DND-41 (cell line): ENCODE measurements at regions not wholly inside any gene's neighbourhood (a gene's known extent, or its start where the extent isn't known, plus 50 kb on each side); places are given as distances from the start of the nearest gene placed in this dataset.

ENCODE experiments used
- ATAC-seq: fragments of 200-7000 bp; cut with Tn5 transposase; 3 replicates; pipeline ENCODE4 v1.9.1; 2021; ENCODE audit warnings: low read depth; ENCODE audit not compliant: insufficient read depth
- DNase-seq: peaks from one replicate; pipeline ENCODE4 v3.0.0-alpha.2; 2020
- H2AFZ ChIP-seq: 2 replicates; pipeline ENCODE4 v1.6.0; 2012; ENCODE audit warnings: low read depth, low read length
- H3K27ac ChIP-seq: 2 replicates; pipeline ENCODE4 v1.5.1; 2012; ENCODE audit warnings: low read length, inconsistent platforms
- H3K27me3 ChIP-seq: fragments of 200-600 bp; sonication (generic); 2 replicates; pipeline ENCODE4 v1.6.0; 2012; ENCODE audit warnings: low read length, mild to moderate bottlenecking, inconsistent platforms; ENCODE audit not compliant: insufficient read depth, poor library complexity
- H3K36me3 ChIP-seq: 2 replicates; pipeline ENCODE4 v1.5.1; 2012; ENCODE audit warnings: low read length, inconsistent platforms; ENCODE audit not compliant: insufficient read depth
- H3K4me1 ChIP-seq: 2 replicates; pipeline ENCODE4 v1.5.1; 2012; ENCODE audit warnings: mild to moderate bottlenecking, low read length; ENCODE audit not compliant: insufficient read depth
- H3K4me2 ChIP-seq: 2 replicates; pipeline ENCODE4 v1.6.0; 2012; ENCODE audit warnings: mild to moderate bottlenecking, moderate library complexity, low read length, inconsistent platforms; ENCODE audit not compliant: insufficient read depth
- H3K4me3 ChIP-seq, 2 experiments: fragments of 200-600 bp in 1 of 2; shearing (Covaris generic) in 1 of 2; 2 replicates each; pipeline ENCODE4 v1.5.1; 2012 to 2016; ENCODE audit warnings: inconsistent platforms in 2 of 2, low read length in 2 of 2, mild to moderate bottlenecking in 2 of 2, low read depth in 1 of 2, moderate library complexity in 1 of 2
- H3K79me2 ChIP-seq: 2 replicates; pipeline ENCODE4 v1.6.0; 2012; ENCODE audit warnings: low read length, inconsistent platforms; ENCODE audit not compliant: insufficient read depth
- H3K9ac ChIP-seq: 2 replicates; pipeline ENCODE4 v1.6.0; 2012; ENCODE audit warnings: low read depth, mild to moderate bottlenecking, inconsistent platforms, low read length, moderate library complexity
- H3K9me3 ChIP-seq: 2 replicates; pipeline ENCODE4 v1.5.1; 2012; ENCODE audit warnings: low read length, moderate library complexity, mild to moderate bottlenecking, inconsistent platforms; ENCODE audit not compliant: insufficient read depth, severe bottlenecking
- H4K20me1 ChIP-seq: 2 replicates; pipeline ENCODE4 v1.6.0; 2012; ENCODE audit warnings: low read length; ENCODE audit not compliant: insufficient read depth
- EZH2 ChIP-seq: IDR thresholded peaks from 3 replicates; pipeline ENCODE4 v1.6.1; 2012; ENCODE audit warnings: borderline replicate concordance, low read depth, mild to moderate bottlenecking, moderate library complexity, low read length, inconsistent platforms; ENCODE audit not compliant: severe bottlenecking
- TF ChIP-seq, protein P1 (sequence below): IDR thresholded peaks from 2 replicates; pipeline ENCODE4 v1.5.1; 2012; ENCODE audit warnings: borderline replicate concordance, low read length, moderate library complexity, mild to moderate bottlenecking; ENCODE audit not compliant: poor library complexity, severe bottlenecking; ENCODE audit errors: extremely low read depth

DNA sequence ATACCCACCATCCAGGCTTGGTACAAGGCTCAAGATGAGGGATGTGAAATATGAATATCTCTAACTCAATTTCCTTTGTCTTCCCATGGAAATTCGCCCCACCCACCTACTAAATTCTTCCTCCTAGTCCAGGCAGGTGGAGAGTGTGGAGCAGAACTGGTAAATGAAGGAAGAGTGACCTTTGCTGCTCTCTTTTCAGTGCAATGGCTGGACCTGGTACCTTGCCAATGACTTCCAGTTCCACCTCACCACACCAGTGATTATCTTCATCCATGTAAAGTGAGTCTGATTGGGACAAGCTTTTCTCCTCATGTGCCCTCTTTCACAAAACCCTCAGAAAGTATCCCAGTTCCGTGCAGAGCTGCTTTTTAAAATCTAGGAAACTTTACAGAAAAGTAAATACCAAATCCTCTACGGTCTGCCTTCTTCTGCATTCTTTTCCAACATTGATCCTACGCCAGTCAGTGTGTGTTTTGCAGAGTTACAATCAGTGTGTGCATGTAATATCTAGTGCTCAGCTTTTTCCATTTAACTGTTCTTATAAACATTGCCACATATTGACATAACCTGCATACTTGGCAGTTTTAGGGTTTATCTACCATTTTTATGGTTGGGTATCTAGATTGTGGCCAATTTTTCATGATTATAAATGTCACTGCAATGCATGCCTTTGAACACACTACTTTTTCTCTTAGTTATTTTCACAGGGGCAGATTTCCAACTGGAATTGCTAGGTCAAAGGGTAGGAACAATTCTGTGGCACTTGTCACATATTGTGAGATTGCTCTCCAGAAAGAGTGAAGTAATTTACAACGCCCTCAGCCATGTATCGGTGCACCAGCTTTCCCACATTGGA is 86.5 kb upstream of the SEC11C start:
- Histone ChIP-seq H2AFZ (no peak overlapping the region), H3K27me3 (no peaks in the 10 kb centered on the region), H3K79me2 (no peaks in the 10 kb centered on the region), H3K27ac (no peak overlapping the region), H3K9ac (no peak overlapping the region), H4K20me1 (no peaks in the 10 kb centered on the region), H3K9me3 (no peaks in the 10 kb centered on the region), H3K4me1 (no peaks in the 10 kb centered on the region), H3K36me3 (no peaks in the 10 kb centered on the region), H3K4me3 (no peak overlapping the region), H3K4me2 (no peak overlapping the region)
- no peak for DNase-seq
- ATAC-seq = no peak
- TF ChIP-seq EZH2 = no peak
- TF ChIP-seq, protein P1, sequence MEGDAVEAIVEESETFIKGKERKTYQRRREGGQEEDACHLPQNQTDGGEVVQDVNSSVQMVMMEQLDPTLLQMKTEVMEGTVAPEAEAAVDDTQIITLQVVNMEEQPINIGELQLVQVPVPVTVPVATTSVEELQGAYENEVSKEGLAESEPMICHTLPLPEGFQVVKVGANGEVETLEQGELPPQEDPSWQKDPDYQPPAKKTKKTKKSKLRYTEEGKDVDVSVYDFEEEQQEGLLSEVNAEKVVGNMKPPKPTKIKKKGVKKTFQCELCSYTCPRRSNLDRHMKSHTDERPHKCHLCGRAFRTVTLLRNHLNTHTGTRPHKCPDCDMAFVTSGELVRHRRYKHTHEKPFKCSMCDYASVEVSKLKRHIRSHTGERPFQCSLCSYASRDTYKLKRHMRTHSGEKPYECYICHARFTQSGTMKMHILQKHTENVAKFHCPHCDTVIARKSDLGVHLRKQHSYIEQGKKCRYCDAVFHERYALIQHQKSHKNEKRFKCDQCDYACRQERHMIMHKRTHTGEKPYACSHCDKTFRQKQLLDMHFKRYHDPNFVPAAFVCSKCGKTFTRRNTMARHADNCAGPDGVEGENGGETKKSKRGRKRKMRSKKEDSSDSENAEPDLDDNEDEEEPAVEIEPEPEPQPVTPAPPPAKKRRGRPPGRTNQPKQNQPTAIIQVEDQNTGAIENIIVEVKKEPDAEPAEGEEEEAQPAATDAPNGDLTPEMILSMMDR = no peak

DNA sequence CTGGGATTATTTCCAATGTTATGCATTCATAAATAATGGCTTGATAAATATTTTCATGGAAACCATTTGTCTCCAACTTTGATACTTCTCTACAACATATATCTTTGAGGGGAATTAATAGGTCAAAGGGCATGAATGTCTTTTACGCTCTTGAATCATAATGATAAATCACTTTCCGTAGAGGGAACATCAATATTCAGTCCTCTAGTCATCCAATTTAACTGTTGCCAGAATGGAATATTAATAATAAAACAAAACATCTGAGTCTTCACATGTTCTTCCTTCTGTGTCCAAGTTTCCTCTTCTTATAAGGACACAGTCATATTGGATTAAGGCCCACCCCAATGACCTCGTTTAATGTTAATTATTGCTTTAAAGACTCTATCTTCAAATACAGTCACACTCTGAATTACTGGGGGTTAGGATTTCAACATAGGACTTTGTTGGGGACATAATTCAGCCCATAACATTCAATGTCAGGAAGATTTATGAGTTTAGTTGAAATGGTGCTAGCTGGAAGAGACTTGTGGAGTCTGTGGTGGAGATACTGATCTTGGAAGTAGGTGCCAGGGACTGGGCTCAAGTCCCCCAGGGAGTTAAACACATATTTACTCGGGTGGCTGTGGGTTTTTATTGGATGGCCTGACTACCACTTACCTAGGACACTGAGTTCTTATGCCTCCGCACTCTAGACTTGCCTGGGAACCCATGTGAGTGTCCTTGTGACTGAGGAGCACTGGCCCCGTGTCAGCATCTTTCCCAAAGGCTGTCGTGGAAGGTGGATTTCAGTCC is 85.0 kb upstream of the SEC11C start:
- ATAC-seq = no peak
- no peak for DNase-seq
- Histone ChIP-seq H3K9me3 (no peaks in the 10 kb centered on the region), H3K27ac (no peak overlapping the region), H4K20me1 (no peaks in the 10 kb centered on the region), H3K36me3 (no peaks in the 10 kb centered on the region), H3K4me1 (no peaks in the 10 kb centered on the region), H3K4me2 (no peak overlapping the region), H3K9ac (no peak overlapping the region), H3K79me2 (no peaks in the 10 kb centered on the region), H3K4me3 (no peak overlapping the region), H3K27me3 (no peaks in the 10 kb centered on the region), H2AFZ (no peak overlapping the region)
- TF ChIP-seq EZH2 = no peak
- TF ChIP-seq, protein P1 = no peak

DNA sequence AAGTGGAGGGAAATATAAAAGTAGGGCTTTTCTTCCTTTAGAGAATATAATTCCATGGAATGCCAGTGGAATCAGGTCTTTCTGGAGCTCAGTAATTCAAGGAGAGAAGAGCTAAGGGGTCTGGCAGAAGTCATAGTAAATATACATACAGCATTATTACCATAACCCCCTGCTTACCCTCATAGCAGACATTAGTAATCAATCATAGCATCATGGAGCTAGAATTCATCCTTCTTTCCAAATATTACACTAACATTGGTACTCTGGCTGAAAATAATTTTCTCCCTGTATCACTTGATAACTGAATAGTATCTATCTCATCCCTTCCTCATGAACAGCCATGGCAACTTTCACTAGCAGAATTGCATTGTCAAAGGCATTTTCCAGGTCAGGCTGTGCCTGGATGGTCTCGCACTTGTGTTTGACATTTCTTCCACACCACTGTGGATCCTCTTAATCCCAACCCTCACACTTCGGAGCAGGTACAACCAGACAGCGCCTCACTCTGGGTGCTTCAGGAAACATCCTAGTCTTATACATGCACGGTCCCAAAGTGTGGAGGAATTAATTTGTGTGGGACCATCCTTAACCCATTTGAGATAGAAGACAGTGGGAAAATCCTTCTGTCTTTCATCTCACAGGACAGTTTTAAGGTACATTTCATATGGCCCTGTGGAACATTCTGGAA is 84.2 kb upstream of the SEC11C start:
- H3K79me2 ChIP-seq = no peaks in the 10 kb centered on the region
- DNase-seq (no peak), ATAC-seq (no peak)
- no peaks in the 10 kb centered on the region for H3K36me3 ChIP-seq
- no peak overlapping the region for H2AFZ ChIP-seq
- no peaks in the 10 kb centered on the region for H3K9me3 ChIP-seq
- no peaks in the 10 kb centered on the region for H4K20me1 ChIP-seq
- H3K27ac ChIP-seq = no peak overlapping the region
- H3K4me3 ChIP-seq = no peak overlapping the region
- TF ChIP-seq EZH2 = no peak
- TF ChIP-seq, protein P1 = no peak
- no peak overlapping the region for H3K4me2 ChIP-seq
- H3K27me3 ChIP-seq = peaks cover 2% of the 10 kb centered on the region
- H3K4me1 ChIP-seq = no peaks in the 10 kb centered on the region
- no peak overlapping the region for H3K9ac ChIP-seq
